ENCODE measurements at regions not wholly inside any gene's neighbourhood (a gene's known extent, or its start where the extent isn't known, plus 50 kb on each side); places are given as distances from the start of the nearest gene placed in this dataset.

DNA sequence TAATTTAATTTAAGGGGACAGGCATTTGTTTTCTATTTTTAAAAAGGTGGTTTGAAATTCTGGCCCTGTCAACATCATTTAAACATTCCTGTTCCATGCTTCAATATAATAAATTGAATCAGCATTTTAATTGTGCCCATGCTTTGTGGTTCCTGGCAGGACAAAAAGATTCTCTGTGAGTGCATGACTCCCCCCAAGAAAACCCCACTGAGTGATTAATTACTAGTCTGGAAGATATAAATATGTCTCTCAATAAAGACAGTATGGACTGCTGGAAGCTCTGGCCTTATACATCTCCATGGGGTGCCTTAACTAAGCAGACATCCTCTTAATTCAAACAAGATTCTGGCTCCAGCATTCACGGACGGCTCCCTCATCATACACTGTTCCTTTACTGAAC, 95.0 kb upstream of the PSMD7 start:
- TF ChIP-seq, protein P1, sequence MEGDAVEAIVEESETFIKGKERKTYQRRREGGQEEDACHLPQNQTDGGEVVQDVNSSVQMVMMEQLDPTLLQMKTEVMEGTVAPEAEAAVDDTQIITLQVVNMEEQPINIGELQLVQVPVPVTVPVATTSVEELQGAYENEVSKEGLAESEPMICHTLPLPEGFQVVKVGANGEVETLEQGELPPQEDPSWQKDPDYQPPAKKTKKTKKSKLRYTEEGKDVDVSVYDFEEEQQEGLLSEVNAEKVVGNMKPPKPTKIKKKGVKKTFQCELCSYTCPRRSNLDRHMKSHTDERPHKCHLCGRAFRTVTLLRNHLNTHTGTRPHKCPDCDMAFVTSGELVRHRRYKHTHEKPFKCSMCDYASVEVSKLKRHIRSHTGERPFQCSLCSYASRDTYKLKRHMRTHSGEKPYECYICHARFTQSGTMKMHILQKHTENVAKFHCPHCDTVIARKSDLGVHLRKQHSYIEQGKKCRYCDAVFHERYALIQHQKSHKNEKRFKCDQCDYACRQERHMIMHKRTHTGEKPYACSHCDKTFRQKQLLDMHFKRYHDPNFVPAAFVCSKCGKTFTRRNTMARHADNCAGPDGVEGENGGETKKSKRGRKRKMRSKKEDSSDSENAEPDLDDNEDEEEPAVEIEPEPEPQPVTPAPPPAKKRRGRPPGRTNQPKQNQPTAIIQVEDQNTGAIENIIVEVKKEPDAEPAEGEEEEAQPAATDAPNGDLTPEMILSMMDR (IDR thresholded peaks at IDR 0.05; ENCODE audit: insufficient read depth, low read length, missing control alignments), result no peak
- CTCF ChIA-PET, result no interaction called here
- POLR2A ChIA-PET, result no interaction called here
- no peak overlapping the region for H3K4me3 ChIP-seq (ENCODE audit: low read depth, low read length)
- no peak for DNase-seq (ENCODE audit: low read depth, low spot score)

DNA sequence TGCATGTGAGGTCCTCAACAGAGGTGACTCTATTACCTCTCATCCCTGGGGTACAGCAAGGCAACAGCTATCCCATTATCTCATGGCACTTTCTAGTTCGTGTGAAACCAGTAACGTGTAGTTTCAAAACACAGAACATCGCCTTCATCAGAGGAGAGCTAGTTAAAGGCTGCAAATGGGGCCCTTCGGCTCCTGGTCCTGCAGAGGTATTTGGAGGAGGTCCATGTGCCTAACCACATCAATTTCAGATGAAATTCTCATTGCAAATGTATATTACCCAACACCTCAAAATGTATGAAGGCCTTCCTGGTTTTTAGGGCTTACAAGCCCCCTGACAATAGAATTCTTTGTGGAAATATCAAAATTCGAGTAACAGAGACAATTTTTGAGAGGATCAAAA, 95.7 kb upstream of the PSMD7 start:
- ChIA-PET POLR2A (no interaction called here), CTCF (no interaction called here)
- TF ChIP-seq, protein P1 (IDR thresholded peaks at IDR 0.05; ENCODE audit: insufficient read depth, low read length, missing control alignments), result no peak
- H3K4me3 ChIP-seq (ENCODE audit: low read depth, low read length), result no peak overlapping the region
- no peak for DNase-seq (ENCODE audit: low read depth, low spot score)

DNA sequence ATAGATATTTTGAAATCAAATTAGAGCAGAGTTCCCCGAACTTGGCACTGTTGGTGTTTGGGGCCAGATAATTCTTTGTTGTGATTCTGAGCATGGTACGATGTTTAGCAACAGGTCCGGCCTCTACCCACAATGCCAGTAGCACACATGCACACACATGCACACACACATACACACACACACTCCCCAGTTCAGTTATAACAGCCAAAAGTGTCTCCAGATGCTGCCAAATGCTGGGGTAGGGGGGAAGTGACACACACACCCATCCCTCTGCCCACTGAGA, 96.8 kb upstream of the PSMD7 start:
- DNase-seq (ENCODE audit: low read depth, low spot score), result no peak
- CTCF ChIA-PET, result no interaction called here

DNA sequence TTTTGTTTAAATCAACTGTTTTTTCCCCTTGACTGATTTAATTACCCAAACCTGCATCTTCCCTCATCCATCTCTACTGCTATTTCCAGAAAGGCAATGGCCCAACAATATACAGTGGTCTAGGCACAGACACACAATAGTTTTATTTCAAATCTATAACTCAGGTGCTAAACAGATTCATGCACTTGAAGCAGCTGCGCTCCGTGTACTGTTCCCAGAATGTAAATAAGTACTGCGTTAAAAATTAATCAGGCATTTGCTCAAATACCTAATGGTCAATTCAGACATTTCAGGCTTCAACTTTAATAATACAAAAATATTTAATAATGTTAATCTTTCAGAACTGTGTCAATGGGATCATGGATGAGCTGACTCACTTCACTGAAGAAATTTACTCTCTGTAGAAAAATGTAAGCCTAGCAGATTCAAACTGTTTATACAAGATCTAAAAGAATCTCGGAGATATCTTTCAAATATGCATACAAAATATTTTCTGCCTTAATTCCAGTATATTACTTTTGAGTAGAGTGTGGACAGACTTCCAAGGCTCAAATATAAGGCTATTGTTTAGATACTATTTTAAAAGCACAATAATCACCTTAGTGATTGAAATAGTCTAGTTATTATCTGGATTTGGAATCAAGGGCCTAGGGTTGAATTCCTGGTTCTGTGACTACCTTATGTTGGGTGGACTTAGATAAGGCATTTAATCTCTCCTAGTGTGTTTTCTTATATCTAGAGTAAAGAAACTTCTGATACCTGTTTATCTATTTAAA, 97.4 kb upstream of the PSMD7 start:
- TF ChIP-seq, protein P1 (IDR thresholded peaks at IDR 0.05; ENCODE audit: insufficient read depth, low read length, missing control alignments), result no peak
- H3K4me3 ChIP-seq (ENCODE audit: low read depth, low read length), result no peak overlapping the region
- ChIA-PET POLR2A (no interaction called here), CTCF (no interaction called here)
- DNase-seq (ENCODE audit: low read depth, low spot score), result no peak

More for the DNA sequence above, 96.8 kb upstream of the PSMD7 start:
- TF ChIP-seq, protein P1 (IDR thresholded peaks at IDR 0.05; ENCODE audit: insufficient read depth, low read length, missing control alignments), result no peak
- POLR2A ChIA-PET, result no interaction called here
- H3K4me3 ChIP-seq (ENCODE audit: low read depth, low read length), result no peak overlapping the region

DNA sequence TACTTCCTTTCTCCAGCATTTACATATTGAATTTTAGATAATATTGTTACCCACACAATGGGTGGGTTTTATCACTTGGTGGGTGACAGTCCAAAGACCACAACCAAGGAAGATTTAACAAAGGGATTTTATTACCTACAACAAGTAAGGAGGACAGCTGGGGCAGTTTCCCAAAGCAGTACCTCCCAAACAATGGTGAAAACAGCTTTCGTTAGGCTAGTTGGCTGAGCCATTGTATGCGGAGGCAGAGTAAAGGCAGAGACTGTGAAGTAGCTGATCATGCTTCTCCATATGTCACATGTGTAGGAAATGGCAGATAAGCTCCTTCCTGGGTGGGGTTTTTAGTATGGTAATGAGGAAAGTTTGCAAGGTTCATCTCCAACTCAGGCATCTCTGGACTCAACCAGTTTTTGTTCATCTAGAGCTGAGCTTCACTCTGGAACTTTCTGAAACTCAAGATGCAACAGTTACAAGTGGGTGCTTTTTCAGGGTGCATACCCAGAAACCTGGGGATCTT, 104.3 kb upstream of the PSMD7 start:
- TF ChIP-seq, protein P1 (IDR thresholded peaks at IDR 0.05; ENCODE audit: insufficient read depth, low read length, missing control alignments), result no peak
- ChIA-PET POLR2A (no interaction called here), CTCF (no interaction called here)
- no peak for DNase-seq (ENCODE audit: low read depth, low spot score)
- no peak overlapping the region for H3K4me3 ChIP-seq (ENCODE audit: low read depth, low read length)

DNA sequence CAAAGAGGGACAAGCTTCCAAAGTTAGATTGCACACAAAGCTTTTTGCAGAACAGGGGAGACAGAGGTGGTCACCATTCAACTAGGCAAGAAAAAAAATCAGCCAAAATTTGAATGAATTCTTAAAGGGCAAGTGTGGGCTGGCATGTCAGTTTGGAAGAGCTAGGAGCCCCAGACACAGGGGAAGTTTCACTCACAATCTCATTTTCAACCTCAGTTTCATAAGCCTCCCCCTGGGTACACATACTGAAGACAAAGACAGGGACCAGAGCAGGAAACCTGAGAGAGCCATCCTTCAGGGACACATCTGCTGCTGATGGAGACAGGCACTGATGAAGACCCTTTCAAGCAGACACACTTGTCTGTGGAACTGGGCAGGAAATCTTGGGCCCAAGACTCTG, 106.3 kb upstream of the PSMD7 start:
- no peak for DNase-seq (ENCODE audit: low read depth, low spot score)
- ChIA-PET CTCF (no interaction called here), POLR2A (no interaction called here)
- TF ChIP-seq, protein P1 (IDR thresholded peaks at IDR 0.05; ENCODE audit: insufficient read depth, low read length, missing control alignments), result no peak
- no peak overlapping the region for H3K4me3 ChIP-seq (ENCODE audit: low read depth, low read length)

Measured in AG04449 (cell line).